ENCODE measurements at regions not wholly inside any gene's neighbourhood (a gene's known extent, or its start where the extent isn't known, plus 50 kb on each side); places are given as distances from the start of the nearest gene placed in this dataset.

DNA sequence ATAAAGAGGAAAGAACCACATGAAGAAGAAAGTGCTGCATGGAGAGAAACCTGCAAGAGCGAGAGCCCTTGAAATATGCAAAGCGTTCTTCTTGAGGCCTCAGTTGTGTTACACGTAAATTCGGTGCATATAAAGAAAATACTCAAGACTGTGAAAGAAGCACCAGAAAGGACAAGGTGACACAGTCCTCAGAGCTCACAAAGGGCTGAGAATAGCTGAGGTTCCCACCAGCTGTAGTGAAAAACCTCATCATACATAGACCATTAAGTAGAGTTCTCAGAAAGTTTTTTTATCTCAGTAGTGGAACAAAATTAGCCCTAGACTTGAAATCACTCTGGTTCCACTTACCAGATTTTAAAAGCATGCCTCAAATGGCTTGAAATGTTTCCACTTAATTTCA, 980.7 kb upstream of the CRIM1 start:
- H3K9ac ChIP-seq (ENCODE audit: low read length in 2 of 2) = no peak overlapping the region
- H3K36me3 ChIP-seq (ENCODE audit: control insufficient read depth in 2 of 2, insufficient read depth in 2 of 2, low read length in 2 of 2) = no peaks in the 10 kb centered on the region
- H3K27me3 ChIP-seq (ENCODE audit: control insufficient read depth in 1 of 2, insufficient read depth in 2 of 2, low read length in 2 of 2) = no peaks in the 10 kb centered on the region
- no peaks in the 10 kb centered on the region for H3K4me1 ChIP-seq (ENCODE audit: control insufficient read depth, insufficient read depth, low read length)
- no peaks in the 10 kb centered on the region for H3K9me3 ChIP-seq (ENCODE audit: control insufficient read depth in 2 of 2, low read length in 2 of 2)
- no peak overlapping the region for H3K4me3 ChIP-seq (ENCODE audit: low read length in 2 of 2)
- no peak overlapping the region for H3K27ac ChIP-seq (ENCODE audit: low read length)

DNA sequence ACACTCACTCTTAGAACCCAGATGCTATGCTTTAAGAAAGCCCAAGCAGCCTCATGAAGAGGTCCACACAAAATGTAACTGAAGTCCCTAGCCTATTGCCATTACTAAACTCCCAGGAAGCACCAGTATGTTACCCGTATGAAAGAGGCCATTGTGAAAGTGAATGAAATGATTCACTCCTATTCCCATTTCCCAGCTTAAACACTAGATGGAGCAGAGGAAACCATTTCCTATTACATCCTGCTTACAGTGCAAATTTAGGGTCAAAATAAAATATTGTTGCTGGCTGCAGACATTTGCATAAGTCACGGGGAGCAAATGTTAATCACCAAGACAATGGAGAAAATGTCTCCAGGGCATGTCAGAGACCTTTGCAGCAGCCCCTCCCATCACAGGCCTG, 989.7 kb upstream of the CRIM1 start:
- H3K4me3 ChIP-seq (ENCODE audit: low read length in 2 of 2) = no peak overlapping the region
- H3K9me3 ChIP-seq (ENCODE audit: control insufficient read depth in 2 of 2, low read length in 2 of 2) = no peaks in the 10 kb centered on the region
- no peaks in the 10 kb centered on the region for H3K36me3 ChIP-seq (ENCODE audit: control insufficient read depth in 2 of 2, insufficient read depth in 2 of 2, low read length in 2 of 2)
- no peak overlapping the region for H3K9ac ChIP-seq (ENCODE audit: low read length in 2 of 2)
- H3K4me1 ChIP-seq (ENCODE audit: control insufficient read depth, insufficient read depth, low read length) = no peaks in the 10 kb centered on the region
- H3K27me3 ChIP-seq (ENCODE audit: control insufficient read depth in 1 of 2, insufficient read depth in 2 of 2, low read length in 2 of 2) = no peaks in the 10 kb centered on the region
- H3K27ac ChIP-seq (ENCODE audit: low read length) = no peak overlapping the region

DNA sequence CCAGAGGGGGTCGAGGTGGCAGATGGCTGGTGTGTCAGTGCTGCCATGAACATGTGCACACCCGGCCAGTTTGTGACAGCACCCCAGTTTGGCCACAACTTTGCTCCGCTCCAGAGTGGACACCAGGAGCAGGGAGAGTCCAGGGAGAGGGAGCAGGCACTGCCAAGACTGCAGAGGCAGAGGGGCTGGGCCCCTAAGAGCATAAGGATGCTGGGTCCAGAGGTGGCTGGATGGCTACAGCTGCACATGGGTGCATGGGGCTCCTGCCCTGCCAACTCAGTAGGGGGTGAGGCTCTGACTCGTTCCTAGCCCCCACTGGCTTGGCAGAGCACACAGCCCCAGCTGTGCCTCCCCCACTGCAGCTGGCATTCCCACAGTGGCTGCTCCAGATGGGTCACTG, 999.2 kb upstream of the CRIM1 start:
- H3K9me3 ChIP-seq (ENCODE audit: control insufficient read depth in 2 of 2, low read length in 2 of 2) = no peaks in the 10 kb centered on the region
- H3K27me3 ChIP-seq (ENCODE audit: control insufficient read depth in 1 of 2, insufficient read depth in 2 of 2, low read length in 2 of 2) = no peaks in the 10 kb centered on the region
- H3K4me3 ChIP-seq (ENCODE audit: low read length in 2 of 2) = no peak overlapping the region
- H3K36me3 ChIP-seq (ENCODE audit: control insufficient read depth in 2 of 2, insufficient read depth in 2 of 2, low read length in 2 of 2) = no peaks in the 10 kb centered on the region
- H3K9ac ChIP-seq (ENCODE audit: low read length in 2 of 2) = no peak overlapping the region
- H3K27ac ChIP-seq (ENCODE audit: low read length) = no peak overlapping the region
- no peaks in the 10 kb centered on the region for H3K4me1 ChIP-seq (ENCODE audit: control insufficient read depth, insufficient read depth, low read length)

DNA sequence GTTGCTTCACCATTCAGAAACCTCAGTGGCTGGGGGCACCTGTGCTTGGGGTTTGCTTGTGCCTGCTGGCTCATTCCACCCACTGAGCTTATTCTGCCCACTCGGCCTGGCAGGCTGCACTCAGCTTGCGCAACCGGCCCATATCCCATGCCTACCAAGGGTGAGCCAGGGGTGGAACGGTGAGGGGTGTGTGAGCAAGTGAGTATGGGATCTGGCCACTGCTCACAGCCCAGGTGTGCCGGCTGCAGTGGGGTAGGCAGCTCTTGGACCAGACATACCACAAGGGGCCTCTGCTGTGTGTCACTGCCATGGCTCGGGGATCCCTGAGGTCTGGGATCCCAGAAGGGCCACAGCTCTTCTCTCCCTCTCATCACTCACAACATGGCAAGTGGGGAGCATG, 1000.5 kb upstream of the CRIM1 start:
- Histone ChIP-seq H3K27me3 (ENCODE audit: control insufficient read depth in 1 of 2, insufficient read depth in 2 of 2, low read length in 2 of 2) (no peaks in the 10 kb centered on the region), H3K27ac (ENCODE audit: low read length) (no peak overlapping the region), H3K36me3 (ENCODE audit: control insufficient read depth in 2 of 2, insufficient read depth in 2 of 2, low read length in 2 of 2) (no peaks in the 10 kb centered on the region), H3K4me1 (ENCODE audit: control insufficient read depth, insufficient read depth, low read length) (no peaks in the 10 kb centered on the region), H3K9ac (ENCODE audit: low read length in 2 of 2) (no peak overlapping the region), H3K9me3 (ENCODE audit: control insufficient read depth in 2 of 2, low read length in 2 of 2) (no peaks in the 10 kb centered on the region), H3K4me3 (ENCODE audit: low read length in 2 of 2) (no peak overlapping the region)

DNA sequence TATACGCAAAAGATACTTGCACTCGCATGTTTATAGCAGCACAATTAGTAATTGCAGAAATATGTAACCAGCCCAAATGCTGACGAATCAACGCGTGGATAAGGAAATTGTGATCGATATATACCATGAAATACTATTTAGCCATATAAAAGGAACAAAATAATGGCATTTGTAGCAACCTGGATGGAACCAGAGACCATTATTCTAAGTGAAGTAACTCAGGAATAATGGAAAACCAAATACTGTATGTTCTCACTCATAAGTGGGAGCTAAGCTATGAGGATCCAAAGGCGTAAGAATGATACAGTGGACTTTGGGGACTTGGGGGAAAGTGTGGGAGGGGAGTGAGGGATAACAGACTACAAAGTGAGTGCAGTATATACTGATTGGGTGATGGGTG, 1008.0 kb upstream of the CRIM1 start:
- Histone ChIP-seq H3K27me3 (ENCODE audit: control insufficient read depth in 1 of 2, insufficient read depth in 2 of 2, low read length in 2 of 2) (no peaks in the 10 kb centered on the region), H3K27ac (ENCODE audit: low read length) (no peak overlapping the region), H3K9me3 (ENCODE audit: control insufficient read depth in 2 of 2, low read length in 2 of 2) (peaks cover 0 to 4% of the 10 kb centered on the region in 2 donors), H3K4me3 (ENCODE audit: low read length in 2 of 2) (no peak overlapping the region), H3K4me1 (ENCODE audit: control insufficient read depth, insufficient read depth, low read length) (no peaks in the 10 kb centered on the region), H3K9ac (ENCODE audit: low read length in 2 of 2) (no peak overlapping the region), H3K36me3 (ENCODE audit: control insufficient read depth in 2 of 2, insufficient read depth in 2 of 2, low read length in 2 of 2) (no peaks in the 10 kb centered on the region)

DNA sequence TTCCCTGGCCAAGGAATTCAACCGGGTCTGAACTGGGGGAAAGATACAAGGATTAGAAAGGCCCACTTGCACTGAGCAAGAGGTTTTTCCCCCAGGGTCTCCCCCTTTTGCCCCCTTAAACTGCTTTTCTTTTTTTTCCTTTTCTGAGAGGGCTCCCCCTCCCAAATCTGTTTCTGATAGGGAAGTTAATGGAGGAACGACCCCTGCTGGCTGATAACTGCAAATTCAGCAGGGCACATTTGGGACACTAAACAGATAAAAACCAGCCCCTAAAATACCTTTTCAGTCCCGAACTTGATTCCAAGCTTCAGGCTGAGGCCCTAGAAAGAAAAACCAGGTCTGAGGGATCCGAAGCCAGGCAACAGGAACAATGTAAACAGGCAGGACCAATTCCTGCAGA, 1012.4 kb upstream of the CRIM1 start:
- H3K27ac ChIP-seq (ENCODE audit: low read length) = no peak overlapping the region
- no peaks in the 10 kb centered on the region for H3K27me3 ChIP-seq (ENCODE audit: control insufficient read depth in 1 of 2, insufficient read depth in 2 of 2, low read length in 2 of 2)
- H3K9me3 ChIP-seq (ENCODE audit: control insufficient read depth in 2 of 2, low read length in 2 of 2) = peaks cover 0 to 4% of the 10 kb centered on the region in 2 donors
- H3K9ac ChIP-seq (ENCODE audit: low read length in 2 of 2) = no peak overlapping the region
- H3K4me3 ChIP-seq (ENCODE audit: low read length in 2 of 2) = no peak overlapping the region
- no peaks in the 10 kb centered on the region for H3K4me1 ChIP-seq (ENCODE audit: control insufficient read depth, insufficient read depth, low read length)
- no peaks in the 10 kb centered on the region for H3K36me3 ChIP-seq (ENCODE audit: control insufficient read depth in 2 of 2, insufficient read depth in 2 of 2, low read length in 2 of 2)

- Histone ChIP-seq H3K4me1 (ENCODE audit: control insufficient read depth, insufficient read depth, low read length) (no peaks in the 10 kb centered on the region), H3K27ac (ENCODE audit: low read length) (no peak overlapping the region), H3K36me3 (ENCODE audit: control insufficient read depth in 2 of 2, insufficient read depth in 2 of 2, low read length in 2 of 2) (no peaks in the 10 kb centered on the region), H3K4me3 (ENCODE audit: low read length in 2 of 2) (no peak overlapping the region), H3K9me3 (ENCODE audit: control insufficient read depth in 2 of 2, low read length in 2 of 2) (peaks cover 0 to 4% of the 10 kb centered on the region in 2 donors), H3K27me3 (ENCODE audit: control insufficient read depth in 1 of 2, insufficient read depth in 2 of 2, low read length in 2 of 2) (no peaks in the 10 kb centered on the region), H3K9ac (ENCODE audit: low read length in 2 of 2) (no peak overlapping the region)
Measured at GRCh38 chr2:35339211-35339610, 1016.4 kb upstream of the CRIM1 start.

DNA sequence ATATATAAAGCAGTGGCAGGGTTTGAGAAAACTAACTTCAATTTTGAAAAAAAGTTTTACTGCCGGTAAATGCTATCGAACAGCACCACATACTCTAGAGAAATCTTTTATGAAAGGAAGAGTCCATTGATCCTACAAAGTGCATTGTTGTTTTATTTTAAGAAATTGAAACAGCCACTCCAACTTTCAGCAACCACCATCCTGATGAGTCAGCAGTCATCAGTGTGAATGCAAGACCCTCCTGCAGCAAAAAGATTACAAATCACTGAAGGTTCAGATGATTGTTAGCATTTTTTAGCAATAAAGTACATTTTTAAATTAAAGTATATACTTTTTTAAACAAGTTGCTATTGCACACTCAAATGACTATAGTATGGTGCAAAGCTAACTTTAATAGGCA, 1017.7 kb upstream of the CRIM1 start:
- no peaks in the 10 kb centered on the region for H3K4me1 ChIP-seq (ENCODE audit: control insufficient read depth, insufficient read depth, low read length)
- H3K27me3 ChIP-seq (ENCODE audit: control insufficient read depth in 1 of 2, insufficient read depth in 2 of 2, low read length in 2 of 2) = no peaks in the 10 kb centered on the region
- H3K4me3 ChIP-seq (ENCODE audit: low read length in 2 of 2) = no peak overlapping the region
- peaks cover 0 to 3% of the 10 kb centered on the region in 2 donors for H3K9me3 ChIP-seq (ENCODE audit: control insufficient read depth in 2 of 2, low read length in 2 of 2)
- H3K9ac ChIP-seq (ENCODE audit: low read length in 2 of 2) = no peak overlapping the region
- H3K27ac ChIP-seq (ENCODE audit: low read length) = no peak overlapping the region
- H3K36me3 ChIP-seq (ENCODE audit: control insufficient read depth in 2 of 2, insufficient read depth in 2 of 2, low read length in 2 of 2) = no peaks in the 10 kb centered on the region

- no peak overlapping the region for H3K4me3 ChIP-seq (ENCODE audit: low read length in 2 of 2)
- H3K27ac ChIP-seq (ENCODE audit: low read length) = no peak overlapping the region
- no peaks in the 10 kb centered on the region for H3K36me3 ChIP-seq (ENCODE audit: control insufficient read depth in 2 of 2, insufficient read depth in 2 of 2, low read length in 2 of 2)
- H3K9ac ChIP-seq (ENCODE audit: low read length in 2 of 2) = no peak overlapping the region
- H3K27me3 ChIP-seq (ENCODE audit: control insufficient read depth in 1 of 2, insufficient read depth in 2 of 2, low read length in 2 of 2) = no peaks in the 10 kb centered on the region
- H3K4me1 ChIP-seq (ENCODE audit: control insufficient read depth, insufficient read depth, low read length) = no peaks in the 10 kb centered on the region
- H3K9me3 ChIP-seq (ENCODE audit: control insufficient read depth in 2 of 2, low read length in 2 of 2) = no peaks in the 10 kb centered on the region
Measured at GRCh38 chr2:35314049-35314448, 1041.5 kb upstream of the CRIM1 start.

- no peaks in the 10 kb centered on the region for H3K27me3 ChIP-seq (ENCODE audit: control insufficient read depth in 1 of 2, insufficient read depth in 2 of 2, low read length in 2 of 2)
- no peaks in the 10 kb centered on the region for H3K36me3 ChIP-seq (ENCODE audit: control insufficient read depth in 2 of 2, insufficient read depth in 2 of 2, low read length in 2 of 2)
- no peaks in the 10 kb centered on the region for H3K9me3 ChIP-seq (ENCODE audit: control insufficient read depth in 2 of 2, low read length in 2 of 2)
- H3K4me1 ChIP-seq (ENCODE audit: control insufficient read depth, insufficient read depth, low read length) = no peaks in the 10 kb centered on the region
- H3K9ac ChIP-seq (ENCODE audit: low read length in 2 of 2) = no peak overlapping the region
- H3K4me3 ChIP-seq (ENCODE audit: low read length in 2 of 2) = no peak overlapping the region
- H3K27ac ChIP-seq (ENCODE audit: low read length) = no peak overlapping the region
Measured at GRCh38 chr2:35301369-35301768, 1054.2 kb upstream of the CRIM1 start.

GRCh38 chr2:35298493-35298892, 1057.1 kb upstream of the CRIM1 start:
- H3K4me1 ChIP-seq (ENCODE audit: control insufficient read depth, insufficient read depth, low read length) = no peaks in the 10 kb centered on the region
- no peaks in the 10 kb centered on the region for H3K36me3 ChIP-seq (ENCODE audit: control insufficient read depth in 2 of 2, insufficient read depth in 2 of 2, low read length in 2 of 2)
- no peaks in the 10 kb centered on the region for H3K27me3 ChIP-seq (ENCODE audit: control insufficient read depth in 1 of 2, insufficient read depth in 2 of 2, low read length in 2 of 2)
- no peaks in the 10 kb centered on the region for H3K9me3 ChIP-seq (ENCODE audit: control insufficient read depth in 2 of 2, low read length in 2 of 2)
- no peak overlapping the region for H3K4me3 ChIP-seq (ENCODE audit: low read length in 2 of 2)
- H3K9ac ChIP-seq (ENCODE audit: low read length in 2 of 2) = no peak overlapping the region
- H3K27ac ChIP-seq (ENCODE audit: low read length) = no peak overlapping the region

DNA sequence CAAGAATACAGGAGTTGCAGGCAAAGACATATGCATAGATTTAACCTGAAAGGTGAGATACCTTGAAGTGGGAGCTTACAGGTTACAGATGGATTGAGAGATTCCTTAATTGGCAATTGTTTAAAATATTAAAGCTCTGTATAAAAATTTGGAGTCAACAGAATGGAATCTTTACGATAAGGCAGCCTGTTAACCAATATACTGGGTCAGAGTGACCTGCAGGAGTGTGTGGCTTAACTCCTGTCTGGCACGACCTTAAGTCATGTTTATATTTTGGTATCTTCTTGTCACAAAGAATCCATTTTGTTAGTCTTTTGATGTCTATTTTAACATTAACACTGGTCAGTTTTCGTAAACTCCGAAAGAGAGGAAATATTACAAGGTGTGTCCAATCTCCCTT, 1058.2 kb upstream of the CRIM1 start:
- H3K4me1 ChIP-seq (ENCODE audit: control insufficient read depth, insufficient read depth, low read length) = no peaks in the 10 kb centered on the region
- H3K27ac ChIP-seq (ENCODE audit: low read length) = no peak overlapping the region
- H3K9ac ChIP-seq (ENCODE audit: low read length in 2 of 2) = no peak overlapping the region
- no peaks in the 10 kb centered on the region for H3K36me3 ChIP-seq (ENCODE audit: control insufficient read depth in 2 of 2, insufficient read depth in 2 of 2, low read length in 2 of 2)
- H3K9me3 ChIP-seq (ENCODE audit: control insufficient read depth in 2 of 2, low read length in 2 of 2) = no peaks in the 10 kb centered on the region
- H3K4me3 ChIP-seq (ENCODE audit: low read length in 2 of 2) = no peak overlapping the region
- H3K27me3 ChIP-seq (ENCODE audit: control insufficient read depth in 1 of 2, insufficient read depth in 2 of 2, low read length in 2 of 2) = no peaks in the 10 kb centered on the region
